ENCODE measurements at regions not wholly inside any gene's neighbourhood (a gene's known extent, or its start where the extent isn't known, plus 50 kb on each side); places are given as distances from the start of the nearest gene placed in this dataset.

DNA sequence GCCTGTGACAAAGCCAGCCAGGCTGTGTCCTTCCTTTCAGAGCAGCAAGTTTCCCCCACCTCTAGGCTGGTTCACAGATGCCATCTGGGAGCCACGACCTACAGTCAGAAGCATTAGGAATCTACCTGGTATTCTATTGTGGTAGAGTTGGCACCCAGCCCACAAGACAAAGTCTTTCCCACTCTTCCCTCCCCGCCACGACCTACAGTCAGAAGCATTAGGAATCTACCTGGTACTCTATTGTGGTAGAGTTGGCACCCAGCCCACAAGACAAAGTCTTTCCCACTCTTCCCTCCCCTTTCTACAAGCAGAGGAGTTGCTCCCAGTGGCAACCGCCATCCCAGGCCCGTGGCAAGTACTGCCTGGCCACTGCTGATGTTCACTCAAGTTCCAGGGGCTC is 157.8 kb upstream of the TNC start:
- TF ChIP-seq, protein P1, sequence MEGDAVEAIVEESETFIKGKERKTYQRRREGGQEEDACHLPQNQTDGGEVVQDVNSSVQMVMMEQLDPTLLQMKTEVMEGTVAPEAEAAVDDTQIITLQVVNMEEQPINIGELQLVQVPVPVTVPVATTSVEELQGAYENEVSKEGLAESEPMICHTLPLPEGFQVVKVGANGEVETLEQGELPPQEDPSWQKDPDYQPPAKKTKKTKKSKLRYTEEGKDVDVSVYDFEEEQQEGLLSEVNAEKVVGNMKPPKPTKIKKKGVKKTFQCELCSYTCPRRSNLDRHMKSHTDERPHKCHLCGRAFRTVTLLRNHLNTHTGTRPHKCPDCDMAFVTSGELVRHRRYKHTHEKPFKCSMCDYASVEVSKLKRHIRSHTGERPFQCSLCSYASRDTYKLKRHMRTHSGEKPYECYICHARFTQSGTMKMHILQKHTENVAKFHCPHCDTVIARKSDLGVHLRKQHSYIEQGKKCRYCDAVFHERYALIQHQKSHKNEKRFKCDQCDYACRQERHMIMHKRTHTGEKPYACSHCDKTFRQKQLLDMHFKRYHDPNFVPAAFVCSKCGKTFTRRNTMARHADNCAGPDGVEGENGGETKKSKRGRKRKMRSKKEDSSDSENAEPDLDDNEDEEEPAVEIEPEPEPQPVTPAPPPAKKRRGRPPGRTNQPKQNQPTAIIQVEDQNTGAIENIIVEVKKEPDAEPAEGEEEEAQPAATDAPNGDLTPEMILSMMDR (IDR thresholded peaks at IDR 0.05; ENCODE audit: poor library complexity) = no peak
- TF ChIP-seq EZH2phosphoT487 (IDR thresholded peaks at IDR 0.05; ENCODE audit: low read depth, severe bottlenecking, unreplicated experiment) (no peak), EZH2 (IDR thresholded peaks at IDR 0.05; ENCODE audit: borderline replicate concordance) (no peak)
